ENCODE measurements at regions not wholly inside any gene's neighbourhood (a gene's known extent, or its start where the extent isn't known, plus 50 kb on each side); places are given as distances from the start of the nearest gene placed in this dataset.

DNA sequence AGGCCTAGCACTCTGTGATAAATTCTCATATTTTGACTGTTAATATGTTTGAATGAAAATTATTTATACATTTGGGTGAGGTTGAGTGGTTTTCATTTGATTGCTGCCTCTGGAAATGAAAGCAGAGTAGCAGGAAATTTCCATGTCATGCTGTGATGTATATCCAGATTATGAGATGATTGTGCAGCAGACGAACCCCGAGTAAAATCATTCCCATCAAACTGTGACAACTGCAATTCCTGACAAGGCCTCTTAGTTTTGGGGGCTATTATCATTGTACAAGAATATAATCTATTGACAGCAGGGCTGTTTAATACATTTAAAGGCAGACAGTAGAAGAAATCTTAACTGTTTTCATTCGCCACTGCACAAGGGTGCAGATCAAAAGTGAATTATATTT is 134.8 kb downstream of the ATG4C start:
- H2AFZ ChIP-seq (ENCODE audit: insufficient read depth, low read depth, low read length, poor library complexity, severe bottlenecking): no peak overlapping the region
- Mint-ChIP-seq H3K4me3 (no peak overlapping the region), H3K27me3 (peaks cover 27% of the 10 kb centered on the region), H3K4me1 (no peaks in the 10 kb centered on the region), H3K27ac (no peak overlapping the region), H3K9me3 (ENCODE audit: insufficient read depth) (peaks cover 6% of the 10 kb centered on the region)
- intact Hi-C loops (cut with micrococcal nuclease): no loop called here
- no peak for ATAC-seq (ENCODE audit: low read depth)
- H3K27me3 ChIP-seq (replicated peaks in 1 of 4; ENCODE audit: control extremely low read depth in 1 of 4, control insufficient read depth in 3 of 4, insufficient read depth in 4 of 4, low read length in 3 of 4): peaks cover 0 to 8% (median 1%) of the 10 kb centered on the region in 4 experiments
- no peak overlapping the region for H3K4me2 ChIP-seq (replicated peaks; ENCODE audit: low read depth, low read length, poor library complexity, severe bottlenecking)
- ChIA-PET CTCF (no interaction called here), POLR2A (no interaction called here)
- peaks cover 0 to 6% (median 0%) of the 10 kb centered on the region in 3 donors for H3K9me3 ChIP-seq (ENCODE audit: control extremely low read depth in 1 of 3, control insufficient read depth in 2 of 3, insufficient read depth in 1 of 3, low read length in 2 of 3)
- H3K4me3 ChIP-seq (ENCODE audit: control extremely low read depth in 1 of 5, extremely low read depth in 1 of 5, insufficient read depth in 1 of 5, low read depth in 2 of 5, low read length in 4 of 5): no peak overlapping the region
- no peak overlapping the region for H3K27ac ChIP-seq (ENCODE audit: low read length in 2 of 2)
- H3K79me2 ChIP-seq (ENCODE audit: control insufficient read depth, insufficient read depth, low read length): no peaks in the 10 kb centered on the region
- WGBS (ENCODE audit: insufficient coverage): no CpG with 5 or more reads among the region's 3 CpGs
- no peak for DNase-seq
- H3K9ac ChIP-seq (ENCODE audit: low read length): no peak overlapping the region
- H3K4me1 ChIP-seq (ENCODE audit: control insufficient read depth in 2 of 2, insufficient read depth in 2 of 2, low read length in 2 of 2): no peaks in the 10 kb centered on the region
- no peaks in the 10 kb centered on the region for H4K20me1 ChIP-seq (ENCODE audit: control insufficient read depth, insufficient read depth, low read length, poor library complexity, severe bottlenecking)
- H3K36me3 ChIP-seq (replicated peaks in 1 of 2; ENCODE audit: control extremely low read depth in 1 of 2, control insufficient read depth in 1 of 2, extremely low read depth in 1 of 2, insufficient read depth in 2 of 2, low read length in 1 of 2): no peaks in the 10 kb centered on the region
- TF ChIP-seq EZH2 (IDR thresholded peaks at IDR 0.05; ENCODE audit: borderline replicate concordance, insufficient read depth, low read depth, low read length, poor library complexity, severe bottlenecking): no peak
- TF ChIP-seq, protein P1, sequence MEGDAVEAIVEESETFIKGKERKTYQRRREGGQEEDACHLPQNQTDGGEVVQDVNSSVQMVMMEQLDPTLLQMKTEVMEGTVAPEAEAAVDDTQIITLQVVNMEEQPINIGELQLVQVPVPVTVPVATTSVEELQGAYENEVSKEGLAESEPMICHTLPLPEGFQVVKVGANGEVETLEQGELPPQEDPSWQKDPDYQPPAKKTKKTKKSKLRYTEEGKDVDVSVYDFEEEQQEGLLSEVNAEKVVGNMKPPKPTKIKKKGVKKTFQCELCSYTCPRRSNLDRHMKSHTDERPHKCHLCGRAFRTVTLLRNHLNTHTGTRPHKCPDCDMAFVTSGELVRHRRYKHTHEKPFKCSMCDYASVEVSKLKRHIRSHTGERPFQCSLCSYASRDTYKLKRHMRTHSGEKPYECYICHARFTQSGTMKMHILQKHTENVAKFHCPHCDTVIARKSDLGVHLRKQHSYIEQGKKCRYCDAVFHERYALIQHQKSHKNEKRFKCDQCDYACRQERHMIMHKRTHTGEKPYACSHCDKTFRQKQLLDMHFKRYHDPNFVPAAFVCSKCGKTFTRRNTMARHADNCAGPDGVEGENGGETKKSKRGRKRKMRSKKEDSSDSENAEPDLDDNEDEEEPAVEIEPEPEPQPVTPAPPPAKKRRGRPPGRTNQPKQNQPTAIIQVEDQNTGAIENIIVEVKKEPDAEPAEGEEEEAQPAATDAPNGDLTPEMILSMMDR (IDR thresholded peaks at IDR 0.05): no peak

DNA sequence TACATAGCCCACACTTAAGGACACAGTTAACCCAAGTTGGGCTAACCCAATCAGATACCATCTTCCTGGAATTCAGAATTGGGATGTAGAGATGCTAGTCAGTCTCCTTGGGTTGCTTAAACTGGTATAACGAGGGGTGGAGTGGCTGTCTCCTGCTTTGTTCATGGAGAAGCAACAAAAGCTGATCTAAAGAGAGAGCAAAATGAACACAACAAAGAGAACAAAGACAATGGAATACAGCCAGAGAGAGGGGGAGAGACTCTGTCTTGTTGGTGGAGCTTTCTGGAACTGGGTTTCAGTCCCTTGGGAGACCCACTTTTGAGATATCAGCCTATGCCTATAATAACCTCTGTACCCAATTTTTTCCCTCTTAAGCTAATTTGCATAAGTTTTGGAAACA is 138.1 kb downstream of the ATG4C start:
- Histone ChIP-seq H3K4me3 (ENCODE audit: control extremely low read depth in 1 of 5, extremely low read depth in 1 of 5, insufficient read depth in 1 of 5, low read depth in 2 of 5, low read length in 4 of 5) (no peak overlapping the region), H3K36me3 (replicated peaks in 1 of 2; ENCODE audit: control extremely low read depth in 1 of 2, control insufficient read depth in 1 of 2, extremely low read depth in 1 of 2, insufficient read depth in 2 of 2, low read length in 1 of 2) (no peaks in the 10 kb centered on the region), H2AFZ (ENCODE audit: insufficient read depth, low read depth, low read length, poor library complexity, severe bottlenecking) (no peak overlapping the region), H3K9me3 (ENCODE audit: control extremely low read depth in 1 of 3, control insufficient read depth in 2 of 3, insufficient read depth in 1 of 3, low read length in 2 of 3) (peaks cover 0 to 8% (median 0%) of the 10 kb centered on the region in 3 donors), H3K27me3 (replicated peaks in 1 of 4; ENCODE audit: control extremely low read depth in 1 of 4, control insufficient read depth in 3 of 4, insufficient read depth in 4 of 4, low read length in 3 of 4) (peaks cover 0 to 5% (median 1%) of the 10 kb centered on the region in 4 experiments), H3K4me1 (ENCODE audit: control insufficient read depth in 2 of 2, insufficient read depth in 2 of 2, low read length in 2 of 2) (no peaks in the 10 kb centered on the region), H3K27ac (ENCODE audit: low read length in 2 of 2) (no peak overlapping the region), H3K4me2 (replicated peaks; ENCODE audit: low read depth, low read length, poor library complexity, severe bottlenecking) (no peak overlapping the region), H3K9ac (ENCODE audit: low read length) (no peak overlapping the region), H4K20me1 (ENCODE audit: control insufficient read depth, insufficient read depth, low read length, poor library complexity, severe bottlenecking) (no peaks in the 10 kb centered on the region), H3K79me2 (ENCODE audit: control insufficient read depth, insufficient read depth, low read length) (no peaks in the 10 kb centered on the region)
- no peak overlapping the region for H3K4me3 Mint-ChIP-seq
- DNase-seq: no peak
- CTCF ChIA-PET: no interaction called here
- H3K9me3 Mint-ChIP-seq (ENCODE audit: insufficient read depth): peaks cover 6% of the 10 kb centered on the region
- no peak for TF ChIP-seq EZH2 (IDR thresholded peaks at IDR 0.05; ENCODE audit: borderline replicate concordance, insufficient read depth, low read depth, low read length, poor library complexity, severe bottlenecking)
- TF ChIP-seq, protein P1 (IDR thresholded peaks at IDR 0.05): no peak
- WGBS (ENCODE audit: insufficient coverage): no CpG with 5 or more reads among the region's 1 CpG
- peaks cover 19% of the 10 kb centered on the region for H3K27me3 Mint-ChIP-seq
- H3K4me1 Mint-ChIP-seq: no peaks in the 10 kb centered on the region
- POLR2A ChIA-PET: no interaction called here
- no peak for ATAC-seq (ENCODE audit: low read depth)
- H3K27ac Mint-ChIP-seq: no peak overlapping the region
- intact Hi-C loops (cut with micrococcal nuclease): no loop called here

Data from B cell (primary cell).